H9 (cell line): ENCODE measurements at regions not wholly inside any gene's neighbourhood (a gene's known extent, or its start where the extent isn't known, plus 50 kb on each side); places are given as distances from the start of the nearest gene placed in this dataset.
"Not testable (repeated sequence)": the region's sequence is repeated elsewhere in the genome, so short reads cannot be mapped to it uniquely, and the experiment has no call there.

ENCODE experiments used
- DNase-seq: peaks from one replicate; pipeline ENCODE4 v3.0.0-alpha.2; 2017
- H2AFZ ChIP-seq: one replicate; pipeline ENCODE4 v1.6.1; 2013; ENCODE audit warnings: mild to moderate bottlenecking, low read length, control low read depth, moderate library complexity
- H2AK5ac ChIP-seq: 2 replicates; pipeline ENCODE4 v1.6.1; 2013; ENCODE audit warnings: low read length, control low read depth, mixed read lengths; ENCODE audit not compliant: insufficient read length
- H2BK120ac ChIP-seq: one replicate; pipeline ENCODE4 v1.6.1; 2013; ENCODE audit warnings: low read depth, mild to moderate bottlenecking, low read length, control low read depth, inconsistent platforms; ENCODE audit not compliant: poor library complexity, severe bottlenecking
- H2BK12ac ChIP-seq: 2 replicates; pipeline ENCODE4 v1.6.1; 2013; ENCODE audit warnings: low read length, control low read depth, mixed read lengths, low read depth; ENCODE audit not compliant: insufficient read length
- H2BK15ac ChIP-seq: 2 replicates; pipeline ENCODE4 v1.6.1; 2013; ENCODE audit warnings: low read depth, low read length, control low read depth
- H2BK20ac ChIP-seq: one replicate; pipeline ENCODE4 v1.6.1; 2013; ENCODE audit warnings: low read depth, mild to moderate bottlenecking, low read length, control low read depth, inconsistent platforms; ENCODE audit not compliant: poor library complexity, severe bottlenecking
- H2BK5ac ChIP-seq: 2 replicates; pipeline ENCODE4 v1.6.1; 2013; ENCODE audit warnings: low read length, control low read depth, mixed read lengths; ENCODE audit not compliant: insufficient read length
- H3K14ac ChIP-seq: 2 replicates; pipeline ENCODE4 v1.6.1; 2013; ENCODE audit warnings: low read length, control low read depth; ENCODE audit not compliant: insufficient read depth
- H3K18ac ChIP-seq: 2 replicates; pipeline ENCODE4 v1.6.1; 2013; ENCODE audit warnings: low read depth, mild to moderate bottlenecking, mixed read lengths, low read length, control low read depth; ENCODE audit not compliant: insufficient read length
- H3K23ac ChIP-seq: 2 replicates; pipeline ENCODE4 v1.6.1; 2013; ENCODE audit warnings: low read length, control low read depth, mixed read lengths, low read depth; ENCODE audit not compliant: insufficient read length
- H3K23me2 ChIP-seq: 2 replicates; pipeline ENCODE4 v1.6.1; 2013; ENCODE audit warnings: low read depth, mild to moderate bottlenecking, mixed read lengths, low read length, control low read depth; ENCODE audit not compliant: insufficient read length, poor library complexity, severe bottlenecking
- H3K27ac ChIP-seq: 2 replicates; pipeline ENCODE4 v1.5.1; 2013; ENCODE audit warnings: low read length, control low read depth, mixed read lengths, low read depth; ENCODE audit not compliant: insufficient read length
- H3K27me3 ChIP-seq: 2 replicates; pipeline ENCODE4 v1.6.1; 2013; ENCODE audit warnings: low read length, control low read depth, inconsistent platforms; ENCODE audit not compliant: insufficient read depth
- H3K4ac ChIP-seq: 2 replicates; pipeline ENCODE4 v1.6.1; 2013; ENCODE audit warnings: low read depth, mild to moderate bottlenecking, control low read depth, inconsistent platforms, low read length, moderate library complexity
- H3K4me1 ChIP-seq: 2 replicates; pipeline ENCODE4 v1.6.1; 2013; ENCODE audit warnings: low read length, control low read depth, inconsistent platforms; ENCODE audit not compliant: insufficient read depth
- H3K4me2 ChIP-seq: 2 replicates; pipeline ENCODE4 v1.6.1; 2013; ENCODE audit warnings: low read length, control low read depth, mixed read lengths; ENCODE audit not compliant: insufficient read length, insufficient read depth
- H3K56ac ChIP-seq: 2 replicates; pipeline ENCODE4 v1.6.1; 2013; ENCODE audit warnings: low read depth, mild to moderate bottlenecking, mixed read lengths, low read length, control low read depth; ENCODE audit not compliant: insufficient read length
- H3K79me1 ChIP-seq: 2 replicates; pipeline ENCODE4 v1.6.1; 2013; ENCODE audit warnings: low read depth, mild to moderate bottlenecking, moderate library complexity, low read length, control low read depth, inconsistent platforms; ENCODE audit not compliant: insufficient read depth, poor library complexity, severe bottlenecking
- H3K79me2 ChIP-seq: 2 replicates; pipeline ENCODE4 v1.6.1; 2013; ENCODE audit warnings: low read length, control low read depth, inconsistent platforms; ENCODE audit not compliant: insufficient read depth
- H3K9ac ChIP-seq: 2 replicates; pipeline ENCODE4 v1.6.1; 2013; ENCODE audit warnings: low read length, control low read depth, mixed read lengths; ENCODE audit not compliant: insufficient read length; ENCODE audit errors: extremely low read depth
- H3K9me3 ChIP-seq: one replicate; pipeline ENCODE4 v1.6.1; 2013; ENCODE audit warnings: low read depth, low read length, inconsistent platforms; ENCODE audit not compliant: control insufficient read depth
- H3T11ph ChIP-seq: one replicate; pipeline ENCODE4 v1.6.1; 2013; ENCODE audit warnings: mild to moderate bottlenecking, low read length, control low read depth, inconsistent platforms
- H4K20me1 ChIP-seq: one replicate; pipeline ENCODE4 v1.6.1; 2013; ENCODE audit not compliant: control insufficient read depth, insufficient read length, insufficient read depth
- H4K5ac ChIP-seq: 2 replicates; pipeline ENCODE4 v1.6.1; 2013; ENCODE audit warnings: low read depth, mild to moderate bottlenecking, mixed read lengths, low read length, control low read depth; ENCODE audit not compliant: insufficient read length
- H4K8ac ChIP-seq: replicated peaks from 2 replicates; pipeline ENCODE4 v1.6.1; 2013; ENCODE audit warnings: low read length, control low read depth, mixed read lengths, low read depth; ENCODE audit not compliant: insufficient read length
- H4K91ac ChIP-seq: 2 replicates; pipeline ENCODE4 v1.6.1; 2013; ENCODE audit warnings: low read depth, mild to moderate bottlenecking, moderate library complexity, mixed read lengths, low read length, control low read depth; ENCODE audit not compliant: insufficient read length
- H3K27ac Mint-ChIP-seq, 3 experiments: 2 replicates in 2 of 3; 3 replicates in 1 of 3; pipeline ENCODE4 v1.8.0; 2020 to 2021; ENCODE audit warnings: mixed read lengths in 3 of 3, mild to moderate bottlenecking in 1 of 3, moderate library complexity in 1 of 3
- H3K27me3 Mint-ChIP-seq: 2 replicates; pipeline ENCODE4 v1.8.0; 2021; ENCODE audit warnings: low read depth, mild to moderate bottlenecking, moderate library complexity, mixed read lengths
- H3K36me3 Mint-ChIP-seq, 3 experiments: 2 replicates in 2 of 3; 3 replicates in 1 of 3; pipeline ENCODE4 v1.8.0; 2020 to 2021; ENCODE audit warnings: low read depth in 3 of 3, mixed read lengths in 3 of 3; ENCODE audit not compliant: insufficient read depth in 1 of 3
- H3K4me1 Mint-ChIP-seq, 2 experiments: 2 replicates each; pipeline ENCODE4 v1.8.0; 2020; ENCODE audit warnings: mixed read lengths in 2 of 2
- H3K4me3 Mint-ChIP-seq, 2 experiments: 2 replicates in 1 of 2; 3 replicates in 1 of 2; pipeline ENCODE4 v1.8.0; 2020 to 2021; ENCODE audit warnings: mild to moderate bottlenecking in 2 of 2, mixed read lengths in 2 of 2, moderate library complexity in 1 of 2
- H3K9me3 Mint-ChIP-seq, 2 experiments: 2 replicates in 1 of 2; 3 replicates in 1 of 2; pipeline ENCODE4 v1.8.0; 2020; ENCODE audit warnings: mild to moderate bottlenecking in 2 of 2, mixed read lengths in 2 of 2, moderate library complexity in 1 of 2
- CTCF ChIP-seq: fragments of 200-600 bp; sonication (generic); conservative IDR thresholded peaks from 3 replicates; pipeline ENCODE4 v1.8.0; 2021; ENCODE audit warnings: antibody characterized with exemption, mild to moderate bottlenecking
- WGBS: extraction: QIAGEN DNeasy Blood & Tissue Kit; methylation state at CpG from one replicate; pipeline ENCODE4 v1.1.7; 2013; ENCODE audit warnings: missing lambda C conversion rate, low lambda C conversion rate, mixed read lengths; ENCODE audit not compliant: insufficient read length; ENCODE audit errors: extremely low coverage; 5-methylcytosine and 5-hydroxymethylcytosine counted together

GRCh38 chr1:29590583-29591565, 354.6 kb downstream of the PTPRU start:
- no peaks in the 10 kb centered on the region for H3K9me3 ChIP-seq
- peaks cover 2% of the 10 kb centered on the region; the same call in 1 of the 2 replicates for H3K27me3 Mint-ChIP-seq
- no peak overlapping the region for H2BK12ac ChIP-seq
- H2BK120ac ChIP-seq, result no peak overlapping the region
- no peak for TF ChIP-seq CTCF
- no peaks in the 10 kb centered on the region for H4K20me1 ChIP-seq
- H2BK5ac ChIP-seq, result no peak overlapping the region
- H3K4me1 ChIP-seq, result no peaks in the 10 kb centered on the region
- H3K4ac ChIP-seq, result no peak overlapping the region
- no peak overlapping the region for H3K9ac ChIP-seq
- no peak overlapping the region for H3K4me2 ChIP-seq
- H3K56ac ChIP-seq, result no peak overlapping the region
- H3K79me1 ChIP-seq, result no peaks in the 10 kb centered on the region
- no peak overlapping the region for H2AK5ac ChIP-seq
- H3K18ac ChIP-seq, result no peak overlapping the region
- H3K23ac ChIP-seq, result no peak overlapping the region
- H3T11ph ChIP-seq, result no peak overlapping the region
- H3K27ac Mint-ChIP-seq, result no peak overlapping the region; a peak in 2 of 7 replicates
- H4K5ac ChIP-seq, result no peak overlapping the region
- DNase-seq, result no peak
- no peak overlapping the region for H2BK15ac ChIP-seq
- H3K27me3 ChIP-seq, result no peaks in the 10 kb centered on the region
- H4K91ac ChIP-seq, result no peak overlapping the region
- no peak overlapping the region for H2BK20ac ChIP-seq
- H3K23me2 ChIP-seq, result no peaks in the 10 kb centered on the region
- H3K14ac ChIP-seq, result no peak overlapping the region
- H2AFZ ChIP-seq, result no peak overlapping the region
- 0 out of 7 replicates have a peak, but pooled peaks cover 0 to 1% (median 0%) of the 10 kb centered on the region in 3 experiments for H3K36me3 Mint-ChIP-seq
- no peak overlapping the region for H3K27ac ChIP-seq
- no peak overlapping the region for H4K8ac ChIP-seq
- H3K4me1 Mint-ChIP-seq, result peaks cover 10 to 15% of the 10 kb centered on the region in 2 experiments
- no peaks in the 10 kb centered on the region for H3K79me2 ChIP-seq
- H3K9me3 Mint-ChIP-seq, result no peaks in the 10 kb centered on the region; a peak in 2 of 5 replicates
- no peak overlapping the region for H3K4me3 Mint-ChIP-seq
- WGBS, result no CpG with 5 or more reads among the region's 10 CpGs

GRCh38 chr1:29589716-29590115, 353.4 kb downstream of the PTPRU start:
- not testable (repeated sequence) for H2AFZ ChIP-seq, H2BK5ac ChIP-seq, H3K23me2 ChIP-seq, H3K18ac ChIP-seq, H2BK12ac ChIP-seq, H3K79me1 ChIP-seq, H3K4me1 ChIP-seq, H3K4me2 ChIP-seq, H4K20me1 ChIP-seq, H3K36me3 Mint-ChIP-seq, H3K23ac ChIP-seq, H4K8ac ChIP-seq, H3K4ac ChIP-seq, H4K91ac ChIP-seq, H3K9ac ChIP-seq, H3K27ac Mint-ChIP-seq, H3K27me3 ChIP-seq, H3K27me3 Mint-ChIP-seq, H3K14ac ChIP-seq, H3K27ac ChIP-seq, H2BK20ac ChIP-seq, H2BK15ac ChIP-seq, H3K79me2 ChIP-seq, DNase-seq, H3K9me3 Mint-ChIP-seq, H3T11ph ChIP-seq, H3K9me3 ChIP-seq, H2AK5ac ChIP-seq, H4K5ac ChIP-seq, H3K4me3 Mint-ChIP-seq, H2BK120ac ChIP-seq, H3K56ac ChIP-seq
- peaks cover 10 to 17% of the 10 kb centered on the region in 2 experiments for H3K4me1 Mint-ChIP-seq
- no CpG with 5 or more reads among the region's 3 CpGs for WGBS
